Upper lobe of right lung (tissue), 1 donor: ENCODE measurements at regions not wholly inside any gene's neighbourhood (a gene's known extent, or its start where the extent isn't known, plus 50 kb on each side); places are given as distances from the start of the nearest gene placed in this dataset.
"Not testable (repeated sequence)": the region's sequence is repeated elsewhere in the genome, so short reads cannot be mapped to it uniquely, and the experiment has no call there.

Experiments
- ATAC-seq: fragments of 200-7000 bp; cut with Tn5 transposase; one replicate; pipeline ENCODE4 v1.9.1; 2020; ENCODE audit warnings: mild to moderate bottlenecking, moderate library complexity
- DNase-seq: peaks from one replicate; pipeline ENCODE4 v3.0.0-alpha.2; 2020
- H3K27ac ChIP-seq: fragments of 200-600 bp; one replicate; pipeline ENCODE4 v1.8.0; 2022
- H3K27me3 ChIP-seq: fragments of 200-600 bp; one replicate; pipeline ENCODE4 v1.8.0; 2022; ENCODE audit warnings: mild to moderate bottlenecking
- H3K36me3 ChIP-seq: fragments of 200-600 bp; one replicate; pipeline ENCODE4 v1.8.0; 2022
- H3K4me1 ChIP-seq: fragments of 200-600 bp; one replicate; pipeline ENCODE4 v1.8.0; 2022
- H3K4me3 ChIP-seq: fragments of 200-600 bp; one replicate; pipeline ENCODE4 v1.8.0; 2022; ENCODE audit warnings: mild to moderate bottlenecking
- H3K9me3 ChIP-seq: fragments of 200-600 bp; one replicate; pipeline ENCODE4 v1.8.0; 2022
- intact Hi-C: fragments of 100-400 bp; cut with DNase I; formaldehyde crosslinking; loops from one replicate; pipeline ENCODE4 v1.11.0; 2022
- TF ChIP-seq, protein P1 (sequence below): fragments of 200-600 bp; IDR thresholded peaks from one replicate; pipeline ENCODE4 v1.8.0; 2022; ENCODE audit warnings: antibody characterized with exemption
- donor health status: DM: no; HTN: yes; CAD: no; lungs with severe emphysema.

DNA sequence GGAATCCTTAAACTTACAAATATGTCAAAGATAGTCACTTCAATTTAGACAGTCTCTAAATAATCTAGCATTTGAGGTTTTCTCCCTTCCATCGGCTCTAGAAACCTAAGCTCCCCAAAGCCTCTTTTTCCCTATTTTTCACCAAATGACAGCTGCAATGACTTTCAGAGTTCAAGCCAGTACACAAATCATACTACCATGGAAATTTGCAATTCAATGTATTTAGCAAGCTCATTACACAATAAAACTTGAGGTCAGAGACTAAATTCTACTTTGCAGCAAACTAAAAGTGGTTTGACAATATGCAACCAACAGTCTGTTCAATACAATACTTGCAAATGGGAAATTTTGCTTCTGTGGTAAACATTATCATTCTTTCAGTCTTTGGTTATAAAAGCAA is 80.3 kb downstream of the SKIDA1 start:
- TF ChIP-seq, protein P1, sequence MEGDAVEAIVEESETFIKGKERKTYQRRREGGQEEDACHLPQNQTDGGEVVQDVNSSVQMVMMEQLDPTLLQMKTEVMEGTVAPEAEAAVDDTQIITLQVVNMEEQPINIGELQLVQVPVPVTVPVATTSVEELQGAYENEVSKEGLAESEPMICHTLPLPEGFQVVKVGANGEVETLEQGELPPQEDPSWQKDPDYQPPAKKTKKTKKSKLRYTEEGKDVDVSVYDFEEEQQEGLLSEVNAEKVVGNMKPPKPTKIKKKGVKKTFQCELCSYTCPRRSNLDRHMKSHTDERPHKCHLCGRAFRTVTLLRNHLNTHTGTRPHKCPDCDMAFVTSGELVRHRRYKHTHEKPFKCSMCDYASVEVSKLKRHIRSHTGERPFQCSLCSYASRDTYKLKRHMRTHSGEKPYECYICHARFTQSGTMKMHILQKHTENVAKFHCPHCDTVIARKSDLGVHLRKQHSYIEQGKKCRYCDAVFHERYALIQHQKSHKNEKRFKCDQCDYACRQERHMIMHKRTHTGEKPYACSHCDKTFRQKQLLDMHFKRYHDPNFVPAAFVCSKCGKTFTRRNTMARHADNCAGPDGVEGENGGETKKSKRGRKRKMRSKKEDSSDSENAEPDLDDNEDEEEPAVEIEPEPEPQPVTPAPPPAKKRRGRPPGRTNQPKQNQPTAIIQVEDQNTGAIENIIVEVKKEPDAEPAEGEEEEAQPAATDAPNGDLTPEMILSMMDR = no peak
- Histone ChIP-seq H3K4me3 (no peak overlapping the region), H3K9me3 (no peaks in the 10 kb centered on the region), H3K27me3 (no peaks in the 10 kb centered on the region), H3K4me1 (no peaks in the 10 kb centered on the region), H3K36me3 (no peaks in the 10 kb centered on the region), H3K27ac (no peak overlapping the region)
- ATAC-seq (no peak), DNase-seq (no peak)
- intact Hi-C loops = no loop called here

DNA sequence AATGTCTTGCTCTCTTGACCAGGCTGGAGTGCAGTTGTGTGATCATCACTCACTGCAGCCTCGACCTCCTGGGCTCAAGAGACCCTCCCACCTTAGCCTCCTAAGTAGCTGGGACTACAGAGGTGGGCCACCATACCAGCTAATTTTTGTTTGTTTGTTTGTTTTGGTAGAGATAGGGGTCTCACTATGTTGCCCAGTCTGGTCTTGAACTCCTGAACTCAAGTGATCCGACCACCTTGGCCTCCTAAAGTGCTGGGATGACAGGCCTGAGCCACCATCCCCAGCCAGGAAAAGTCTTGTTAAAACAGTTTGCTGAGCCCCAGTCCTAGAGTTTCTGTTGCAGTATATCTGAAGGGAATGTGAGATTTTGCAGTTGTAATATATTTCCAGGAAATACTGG is 83.9 kb downstream of the SKIDA1 start:
- H3K4me3 ChIP-seq = no peak overlapping the region
- DNase-seq (no peak), ATAC-seq (no peak)
- no peaks in the 10 kb centered on the region for H3K27me3 ChIP-seq
- intact Hi-C loops = no loop called here
- TF ChIP-seq, protein P1 = no peak
- no peaks in the 10 kb centered on the region for H3K36me3 ChIP-seq
- no peaks in the 10 kb centered on the region for H3K4me1 ChIP-seq
- H3K27ac ChIP-seq = no peak overlapping the region
- no peaks in the 10 kb centered on the region for H3K9me3 ChIP-seq

DNA sequence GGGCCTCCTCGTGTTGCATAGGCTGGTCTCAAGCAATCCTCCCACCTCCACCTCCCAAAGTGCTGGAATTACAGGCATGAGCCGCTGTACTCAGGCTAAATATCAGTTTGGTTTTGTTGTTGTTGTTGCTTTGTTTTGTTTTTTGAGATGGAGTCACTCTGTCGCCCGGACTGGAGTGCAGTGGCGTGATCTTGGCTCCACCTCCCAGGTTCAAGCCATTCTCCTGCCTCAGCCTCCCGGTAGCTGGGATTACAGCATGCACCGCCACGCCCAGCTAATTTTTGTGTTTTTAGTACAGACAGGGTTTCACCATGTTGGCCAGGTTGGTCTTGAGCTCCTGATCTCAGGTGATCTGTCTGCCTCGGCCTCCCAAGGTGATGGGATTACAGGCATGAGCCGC is 86.6 kb downstream of the SKIDA1 start:
- H3K36me3 ChIP-seq, H3K4me3 ChIP-seq, intact Hi-C loops, H3K9me3 ChIP-seq, H3K27me3 ChIP-seq, H3K27ac ChIP-seq, H3K4me1 ChIP-seq, DNase-seq, ATAC-seq: not testable (repeated sequence)

DNA sequence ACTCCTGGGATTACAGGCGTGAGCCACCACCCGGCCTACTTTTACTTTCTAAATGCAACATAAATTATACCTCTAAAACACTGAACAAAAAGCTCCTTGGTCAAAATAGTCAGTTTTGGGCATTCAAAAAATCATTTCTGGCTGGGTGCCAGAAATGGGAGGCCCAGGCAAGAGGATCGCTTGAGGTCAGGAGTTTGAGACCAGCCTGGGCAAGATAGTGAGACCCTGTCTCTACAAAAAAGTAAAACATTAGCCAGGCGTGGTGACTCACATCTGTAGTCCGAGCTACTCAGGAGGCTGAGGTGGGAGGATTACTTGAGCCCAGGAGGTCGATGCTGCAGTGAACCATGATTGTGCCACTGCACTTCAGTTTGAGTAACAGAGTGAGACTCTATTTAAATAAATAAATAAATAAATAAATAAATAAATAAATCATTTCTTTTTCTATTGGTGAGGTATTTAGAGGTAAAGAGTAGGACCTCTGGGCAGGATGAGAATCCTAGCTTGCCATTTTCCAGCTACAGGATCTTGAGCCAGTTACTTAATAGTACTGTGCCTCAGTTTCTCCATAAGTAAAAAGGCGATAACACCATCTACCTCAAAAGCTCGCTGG is 87.6 kb downstream of the SKIDA1 start:
- ATAC-seq = no peak
- TF ChIP-seq, protein P1 = no peak
- DNase-seq = no peak
- intact Hi-C loops = no loop called here
- no peaks in the 10 kb centered on the region for H3K27me3 ChIP-seq
- no peak overlapping the region for H3K27ac ChIP-seq
- no peaks in the 10 kb centered on the region for H3K4me1 ChIP-seq
- H3K9me3 ChIP-seq = no peaks in the 10 kb centered on the region
- H3K4me3 ChIP-seq = no peak overlapping the region
- no peaks in the 10 kb centered on the region for H3K36me3 ChIP-seq

DNA sequence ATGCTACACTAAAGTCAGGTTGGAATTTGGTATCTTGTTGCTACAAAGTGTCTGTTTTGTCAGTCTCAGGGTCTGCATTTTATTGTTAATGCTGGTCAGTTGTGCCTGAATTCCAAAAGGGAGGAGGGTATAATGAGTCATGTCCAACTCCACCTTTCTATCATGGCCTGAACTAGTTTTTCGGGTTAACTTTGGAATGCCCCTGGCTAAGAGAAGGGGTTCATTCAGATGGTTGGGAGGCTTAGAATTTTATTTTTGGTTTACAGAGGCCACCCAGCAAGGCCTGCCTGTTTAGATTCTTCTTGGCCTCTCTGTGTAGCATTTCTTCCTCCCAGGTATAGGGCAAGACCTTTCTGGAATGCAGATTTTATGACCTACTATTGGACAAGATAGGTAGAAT is 93.2 kb downstream of the SKIDA1 start:
- Histone ChIP-seq H3K27ac (no peak overlapping the region), H3K27me3 (no peaks in the 10 kb centered on the region), H3K4me3 (no peak overlapping the region), H3K9me3 (no peaks in the 10 kb centered on the region), H3K36me3 (no peaks in the 10 kb centered on the region), H3K4me1 (no peaks in the 10 kb centered on the region)
- intact Hi-C loops = no loop called here
- DNase-seq (no peak), ATAC-seq (no peak)
- TF ChIP-seq, protein P1 = no peak

DNA sequence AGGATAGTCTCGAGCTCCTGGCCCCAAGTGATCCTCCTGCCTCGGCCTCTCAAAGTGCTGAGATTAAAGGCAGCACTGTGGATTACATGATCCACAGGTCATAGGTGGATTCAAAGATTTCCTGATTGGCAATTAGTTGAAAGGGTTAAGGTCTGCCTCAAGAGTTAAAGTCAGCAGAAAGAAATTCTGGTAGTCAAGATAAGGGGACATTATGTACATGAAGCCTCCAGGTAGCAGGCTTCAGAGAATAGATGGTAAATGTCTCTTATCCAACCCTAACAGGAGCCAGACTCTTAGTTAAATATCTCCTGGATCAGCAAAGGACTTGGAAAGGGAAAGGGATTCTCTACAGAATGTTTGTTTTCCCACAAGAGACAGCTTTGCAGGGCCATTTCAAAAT is 93.7 kb downstream of the SKIDA1 start:
- intact Hi-C loops = no loop called here
- H3K27me3 ChIP-seq = no peaks in the 10 kb centered on the region
- DNase-seq = no peak
- no peak overlapping the region for H3K4me3 ChIP-seq
- H3K9me3 ChIP-seq = no peaks in the 10 kb centered on the region
- no peak for ATAC-seq
- H3K27ac ChIP-seq = no peak overlapping the region
- TF ChIP-seq, protein P1 = no peak
- no peaks in the 10 kb centered on the region for H3K36me3 ChIP-seq
- no peaks in the 10 kb centered on the region for H3K4me1 ChIP-seq
